Naive thymus-derived CD4-positive, alpha-beta T cell (primary cell): ENCODE measurements at regions not wholly inside any gene's neighbourhood (a gene's known extent, or its start where the extent isn't known, plus 50 kb on each side); places are given as distances from the start of the nearest gene placed in this dataset.
"Not testable (repeated sequence)": the region's sequence is repeated elsewhere in the genome, so short reads cannot be mapped to it uniquely, and the experiment has no call there.

Experiments used
- ATAC-seq: fragments of 150-1000 bp; cut with Tn5 transposase; 2 replicates; pipeline ENCODE4 v1.10.0; 2021; ENCODE audit warnings: mild to moderate bottlenecking, moderate library complexity
- CTCF ChIA-PET: fragments of 350-600 bp; sonication (Branson Sonifier 250); formaldehyde crosslinking; loops from one replicate; lab custom pipeline; 2021; ENCODE audit warnings: antibody characterized with exemption; lab: Charles Lee
- POLR2A ChIA-PET: fragments of 350-600 bp; sonication (Branson Sonifier 250); formaldehyde crosslinking; loops from one replicate; lab custom pipeline; 2021; ENCODE audit warnings: antibody characterized with exemption, inconsistent platforms; lab: Charles Lee
- DNase-seq, 9 donors: peaks; one replicate each; pipeline versions ENCODE4 v3.0.0 to v3.0.0-alpha.2; 2020 to 2022; ENCODE audit warnings: mixed read lengths in 1 of 9
- H3K27ac ChIP-seq: one replicate; pipeline ENCODE4 v1.7.0; 2013; ENCODE audit warnings: mild to moderate bottlenecking, low read depth, low read length, moderate library complexity
- H3K27me3 ChIP-seq, 2 donors: one replicate each; pipeline ENCODE4 v1.7.0; 2013; ENCODE audit warnings: low read length in 2 of 2, mild to moderate bottlenecking in 2 of 2, moderate library complexity in 2 of 2; ENCODE audit not compliant: control insufficient read depth in 2 of 2, insufficient read depth in 2 of 2
- H3K36me3 ChIP-seq, 3 experiments: 1 replicate in 2 of 3; 2 replicates in 1 of 3; pipeline ENCODE4 v1.7.0; 2013; ENCODE audit warnings: low read length in 3 of 3, mild to moderate bottlenecking in 3 of 3, moderate library complexity in 1 of 3; ENCODE audit not compliant: insufficient read depth in 3 of 3, control insufficient read depth in 2 of 3
- H3K4me1 ChIP-seq, 2 donors: one replicate each; pipeline ENCODE4 v1.7.0; 2013; ENCODE audit warnings: low read length in 2 of 2, mild to moderate bottlenecking in 2 of 2, moderate library complexity in 1 of 2; ENCODE audit not compliant: control insufficient read depth in 2 of 2, insufficient read depth in 2 of 2
- H3K4me3 ChIP-seq: 2 replicates; pipeline ENCODE4 v1.7.0; 2013; ENCODE audit warnings: mild to moderate bottlenecking, low read length
- H3K9me3 ChIP-seq, 3 experiments: 1 replicate in 2 of 3; 2 replicates in 1 of 3; pipeline ENCODE4 v1.7.0; 2013; ENCODE audit warnings: low read length in 3 of 3; ENCODE audit not compliant: control insufficient read depth in 2 of 3
- H3K27ac Mint-ChIP-seq, 9 donors: one replicate each; pipeline ENCODE4 v1.8.0; 2020 to 2022; ENCODE audit warnings: mixed read lengths in 9 of 9, mild to moderate bottlenecking in 8 of 9, moderate library complexity in 5 of 9, inconsistent platforms in 2 of 9
- H3K27me3 Mint-ChIP-seq, 5 donors: one replicate each; pipeline ENCODE4 v1.8.0; 2021 to 2022; ENCODE audit warnings: mixed read lengths in 5 of 5, mild to moderate bottlenecking in 1 of 5
- H3K36me3 Mint-ChIP-seq, 5 donors: one replicate each; pipeline ENCODE4 v1.8.0; 2020 to 2022; ENCODE audit warnings: mixed read lengths in 5 of 5, mild to moderate bottlenecking in 3 of 5, inconsistent platforms in 1 of 5
- H3K4me1 Mint-ChIP-seq, 7 donors: one replicate each; pipeline ENCODE4 v1.8.0; 2020 to 2022; ENCODE audit warnings: mixed read lengths in 7 of 7, mild to moderate bottlenecking in 3 of 7, inconsistent platforms in 1 of 7
- H3K4me3 Mint-ChIP-seq, 10 donors: one replicate each; pipeline ENCODE4 v1.8.0; 2020 to 2022; ENCODE audit warnings: mild to moderate bottlenecking in 10 of 10, mixed read lengths in 10 of 10, moderate library complexity in 6 of 10, inconsistent platforms in 2 of 10
- H3K9me3 Mint-ChIP-seq, 11 donors: one replicate each; pipeline ENCODE4 v1.8.0; 2020 to 2022; ENCODE audit warnings: mixed read lengths in 11 of 11, mild to moderate bottlenecking in 4 of 11, inconsistent platforms in 1 of 11, moderate library complexity in 1 of 11
- intact Hi-C, 2 donors: fragments of 100-400 bp; cut with micrococcal nuclease; formaldehyde crosslinking; loops; one replicate each; pipeline ENCODE4 v1.15.1; 2023

GRCh38 chr22:47401592-47401898 lies 639.1 kb downstream of the TBC1D22A start:
- peaks cover 0 to 2% (median 0%) of the 10 kb centered on the region in 7 donors for H3K4me1 Mint-ChIP-seq
- ChIA-PET POLR2A (no interaction called here), CTCF (no interaction called here)
- no peaks in the 10 kb centered on the region for H3K9me3 Mint-ChIP-seq
- no peak overlapping the region for H3K27ac ChIP-seq
- H3K4me3 ChIP-seq, result no peak overlapping the region
- DNase-seq (no peak), ATAC-seq (no peak)
- no peak overlapping the region for H3K27ac Mint-ChIP-seq
- H3K27me3 ChIP-seq, result no peaks in the 10 kb centered on the region
- no peaks in the 10 kb centered on the region for H3K9me3 ChIP-seq
- peaks cover 0 to 9% (median 0%) of the 10 kb centered on the region in 5 donors for H3K27me3 Mint-ChIP-seq
- H3K4me3 Mint-ChIP-seq, result no peak overlapping the region
- H3K36me3 Mint-ChIP-seq, result no peaks in the 10 kb centered on the region
- intact Hi-C loops, result no loop called here
- no peaks in the 10 kb centered on the region for H3K36me3 ChIP-seq
- H3K4me1 ChIP-seq, result no peaks in the 10 kb centered on the region

- Histone ChIP-seq H3K36me3 (no peaks in the 10 kb centered on the region), H3K4me3 (no peak overlapping the region), H3K27me3 (no peaks in the 10 kb centered on the region), H3K4me1 (no peaks in the 10 kb centered on the region), H3K27ac (no peak overlapping the region), H3K9me3 (no peaks in the 10 kb centered on the region)
- intact Hi-C loops, result no loop called here
- no peak for ATAC-seq
- no peak for DNase-seq
- Mint-ChIP-seq H3K36me3 (no peaks in the 10 kb centered on the region), H3K4me3 (no peak overlapping the region), H3K4me1 (peaks cover 0 to 2% (median 0%) of the 10 kb centered on the region in 7 donors), H3K27ac (no peak overlapping the region), H3K27me3 (peaks cover 0 to 9% (median 0%) of the 10 kb centered on the region in 5 donors), H3K9me3 (no peaks in the 10 kb centered on the region)
- ChIA-PET CTCF (no interaction called here), POLR2A (no interaction called here)
These were observed 638.5 kb downstream of the TBC1D22A start for GRCh38 chr22:47400701-47401591.

GRCh38 chr22:47400131-47400530 lies 637.7 kb downstream of the TBC1D22A start:
- H3K9me3 ChIP-seq, H3K36me3 ChIP-seq, H3K9me3 Mint-ChIP-seq, CTCF ChIA-PET, H3K27ac ChIP-seq, H3K4me1 ChIP-seq, H3K36me3 Mint-ChIP-seq, H3K27me3 Mint-ChIP-seq, H3K27ac Mint-ChIP-seq, H3K4me3 ChIP-seq, intact Hi-C loops, H3K4me3 Mint-ChIP-seq, H3K4me1 Mint-ChIP-seq, POLR2A ChIA-PET, ATAC-seq, DNase-seq, H3K27me3 ChIP-seq: not testable (repeated sequence)

- H3K9me3 Mint-ChIP-seq, result no peaks in the 10 kb centered on the region
These were observed 636.7 kb downstream of the TBC1D22A start for GRCh38 chr22:47398921-47399790.

DNA sequence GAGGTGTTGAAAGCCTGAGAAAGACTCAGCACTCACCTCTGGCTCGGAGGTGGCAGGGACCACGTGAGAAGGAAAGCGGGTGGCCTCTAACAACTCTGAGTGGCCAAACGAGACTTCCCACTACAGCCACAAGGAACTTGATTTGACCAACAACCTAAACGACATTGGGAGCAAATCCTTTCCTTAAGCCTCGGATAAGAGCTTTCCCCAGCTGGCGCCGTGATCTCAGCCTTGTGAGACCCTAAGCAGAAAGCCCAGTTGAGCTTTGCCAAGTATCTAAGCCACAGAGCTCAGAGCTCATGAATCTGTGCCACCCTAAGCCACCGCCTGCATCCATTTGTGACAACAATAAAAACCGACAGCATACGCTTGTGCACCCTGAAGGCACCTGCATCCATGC lies 636.0 kb downstream of the TBC1D22A start:
- H3K4me1 ChIP-seq, result no peaks in the 10 kb centered on the region
- H3K27me3 Mint-ChIP-seq, result peaks cover 0 to 12% (median 0%) of the 10 kb centered on the region in 5 donors
- H3K27me3 ChIP-seq, result no peaks in the 10 kb centered on the region
- H3K4me3 ChIP-seq, result no peak overlapping the region
- no peaks in the 10 kb centered on the region for H3K9me3 ChIP-seq
- H3K9me3 Mint-ChIP-seq, result no peaks in the 10 kb centered on the region
- ATAC-seq (no peak), DNase-seq (no peak)
- H3K36me3 ChIP-seq, result no peaks in the 10 kb centered on the region
- no peak overlapping the region for H3K4me3 Mint-ChIP-seq
- ChIA-PET CTCF (no interaction called here), POLR2A (no interaction called here)
- no peak overlapping the region for H3K27ac ChIP-seq
- intact Hi-C loops, result no loop called here
- H3K4me1 Mint-ChIP-seq, result peaks cover 0 to 2% (median 0%) of the 10 kb centered on the region in 7 donors
- no peak overlapping the region for H3K27ac Mint-ChIP-seq
- H3K36me3 Mint-ChIP-seq, result no peaks in the 10 kb centered on the region

More at GRCh38 chr22:47398921-47399790, 636.7 kb downstream of the TBC1D22A start:
- no peaks in the 10 kb centered on the region for H3K27me3 ChIP-seq
- peaks cover 0 to 2% (median 0%) of the 10 kb centered on the region in 7 donors for H3K4me1 Mint-ChIP-seq
- H3K36me3 Mint-ChIP-seq, result no peaks in the 10 kb centered on the region
- intact Hi-C loops, result no loop called here
- no peaks in the 10 kb centered on the region for H3K4me1 ChIP-seq
- ChIA-PET POLR2A (no interaction called here), CTCF (no interaction called here)
- H3K36me3 ChIP-seq, result no peaks in the 10 kb centered on the region
- no peak for ATAC-seq
- no peak overlapping the region for H3K4me3 Mint-ChIP-seq
- DNase-seq, result no peak
- H3K27me3 Mint-ChIP-seq, result peaks cover 0 to 12% (median 0%) of the 10 kb centered on the region in 5 donors
- no peaks in the 10 kb centered on the region for H3K9me3 ChIP-seq
- H3K27ac Mint-ChIP-seq, result no peak overlapping the region
- no peak overlapping the region for H3K4me3 ChIP-seq
- no peak overlapping the region for H3K27ac ChIP-seq

GRCh38 chr22:47397673-47398072 lies 635.2 kb downstream of the TBC1D22A start:
- Mint-ChIP-seq H3K4me1 (peaks cover 0 to 2% (median 0%) of the 10 kb centered on the region in 7 donors), H3K4me3 (no peak overlapping the region), H3K9me3 (no peaks in the 10 kb centered on the region), H3K27ac (no peak overlapping the region), H3K36me3 (no peaks in the 10 kb centered on the region), H3K27me3 (peaks cover 0 to 8% (median 0%) of the 10 kb centered on the region in 5 donors)
- H3K9me3 ChIP-seq, result no peaks in the 10 kb centered on the region
- ChIA-PET CTCF (no interaction called here), POLR2A (no interaction called here)
- H3K4me3 ChIP-seq, result no peak overlapping the region
- ATAC-seq (no peak), DNase-seq (no peak)
- no peak overlapping the region for H3K27ac ChIP-seq
- H3K36me3 ChIP-seq, result no peaks in the 10 kb centered on the region
- H3K4me1 ChIP-seq, result no peaks in the 10 kb centered on the region
- intact Hi-C loops, result no loop called here
- H3K27me3 ChIP-seq, result no peaks in the 10 kb centered on the region
